Amniotic stem cell (primary cell): ENCODE measurements at regions not wholly inside any gene's neighbourhood (a gene's known extent, or its start where the extent isn't known, plus 50 kb on each side); places are given as distances from the start of the nearest gene placed in this dataset.

Experiments
- DNase-seq: peaks from one replicate; lab custom pipeline; 2025; lab: John Stamatoyannopoulos, UW

DNA sequence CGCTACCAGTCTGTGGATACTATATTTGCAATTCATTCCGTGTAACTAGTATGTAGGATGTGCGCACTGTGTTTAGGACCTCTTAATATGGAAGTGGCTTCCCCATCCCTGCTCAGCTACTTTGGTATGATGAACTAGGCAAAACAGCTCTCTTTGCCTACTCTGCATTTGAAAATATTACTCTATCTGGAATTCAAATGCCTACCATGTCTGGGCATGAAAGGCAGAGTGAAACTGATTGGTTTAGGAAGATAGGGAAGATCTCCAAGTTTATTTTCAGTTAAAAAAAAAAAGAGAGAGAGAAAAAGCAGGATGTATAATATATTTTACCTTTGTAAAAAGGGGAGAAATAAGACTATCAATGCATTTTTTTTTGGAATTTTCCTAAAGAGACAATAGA, 74.1 kb upstream of the ELL2 start:
- DNase-seq = no peak

DNA sequence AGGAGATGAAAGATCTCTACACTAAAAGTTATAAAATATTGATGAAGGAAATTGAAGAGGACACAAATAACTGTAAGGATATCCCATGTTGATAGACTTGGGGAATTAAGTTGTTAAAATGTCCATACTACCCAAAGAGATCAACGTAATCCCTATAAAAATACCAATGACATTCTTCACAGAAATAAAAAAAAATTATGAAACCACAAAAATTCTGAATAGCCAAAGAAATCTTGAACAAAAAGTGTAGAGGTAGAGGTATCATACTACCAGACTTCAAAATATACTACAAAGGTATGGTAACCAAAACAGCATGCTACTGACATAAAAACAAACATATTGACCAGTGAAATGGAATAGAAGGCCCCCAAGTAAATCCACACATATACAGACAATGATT, 71.5 kb upstream of the ELL2 start:
- no peak for DNase-seq

DNA sequence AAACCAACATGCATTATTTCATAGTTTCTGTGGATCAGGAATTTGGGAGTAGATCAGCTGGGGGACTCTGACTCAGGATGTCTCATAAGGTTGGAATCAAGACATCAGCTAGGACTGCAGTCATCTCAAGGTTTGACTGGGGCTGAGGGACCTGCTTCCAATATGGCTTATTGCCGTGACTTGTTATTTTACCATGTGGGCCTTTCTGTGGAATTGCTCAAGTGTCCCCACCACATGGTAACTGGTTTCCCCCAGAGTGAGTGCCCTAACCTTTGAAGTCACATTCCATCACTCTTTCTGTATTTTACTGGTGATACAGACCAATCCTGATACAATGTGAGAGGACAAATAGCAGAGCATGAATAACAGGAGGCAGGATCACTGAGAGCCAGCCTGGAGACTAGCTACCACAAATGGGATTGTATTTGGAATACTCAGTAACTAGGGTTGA, 70.2 kb upstream of the ELL2 start:
- peak; percentile 61 for DNase-seq

DNA sequence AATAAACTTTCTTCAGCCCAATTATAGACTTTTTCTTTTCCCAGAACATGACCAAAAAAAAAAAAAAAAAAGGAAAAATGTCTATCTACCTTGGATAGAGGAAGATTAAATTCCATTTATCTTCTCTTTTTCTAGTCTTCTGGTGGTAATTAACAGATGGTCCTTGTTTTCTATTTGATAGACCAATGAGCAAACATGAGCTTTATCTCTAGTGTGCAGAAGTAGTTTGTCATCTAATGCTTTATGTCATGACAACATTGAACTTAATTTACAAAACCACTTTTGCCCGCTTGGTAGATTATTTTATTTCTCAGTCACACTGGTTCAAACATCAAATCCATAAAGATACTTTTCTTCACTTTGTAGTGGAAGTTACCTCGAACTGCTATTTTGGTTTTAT, 69.5 kb upstream of the ELL2 start:
- no peak for DNase-seq

DNA sequence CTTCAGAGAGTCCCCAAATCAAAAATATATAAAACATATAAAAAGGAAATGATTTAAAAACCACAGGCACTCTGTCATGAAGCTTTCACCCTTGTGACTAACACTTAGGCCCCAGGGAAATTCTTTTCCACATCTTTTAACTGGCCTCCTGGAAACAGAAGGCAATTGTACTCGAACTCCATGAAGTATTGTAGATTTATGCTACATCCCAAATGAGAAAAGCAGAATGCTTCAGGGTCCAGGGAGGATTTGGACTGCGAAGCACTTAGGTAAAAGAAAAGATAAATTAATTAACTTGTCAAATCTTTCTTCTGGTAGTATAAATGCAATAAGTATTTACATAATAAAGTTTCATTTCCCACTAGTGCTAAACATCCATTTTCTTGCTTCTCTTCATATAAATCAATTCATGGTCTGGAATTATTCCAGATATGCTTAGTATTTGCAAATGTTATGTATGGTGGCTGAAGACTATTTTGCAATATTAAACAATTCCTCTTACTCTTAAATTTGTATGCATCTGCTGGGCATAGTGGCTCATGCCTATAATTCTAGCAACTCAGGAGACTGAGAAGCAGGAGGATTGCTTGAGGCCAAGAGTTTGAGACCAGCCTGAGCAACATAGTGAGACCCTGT, 64.9 kb upstream of the ELL2 start:
- peak; percentile 57 for DNase-seq

DNA sequence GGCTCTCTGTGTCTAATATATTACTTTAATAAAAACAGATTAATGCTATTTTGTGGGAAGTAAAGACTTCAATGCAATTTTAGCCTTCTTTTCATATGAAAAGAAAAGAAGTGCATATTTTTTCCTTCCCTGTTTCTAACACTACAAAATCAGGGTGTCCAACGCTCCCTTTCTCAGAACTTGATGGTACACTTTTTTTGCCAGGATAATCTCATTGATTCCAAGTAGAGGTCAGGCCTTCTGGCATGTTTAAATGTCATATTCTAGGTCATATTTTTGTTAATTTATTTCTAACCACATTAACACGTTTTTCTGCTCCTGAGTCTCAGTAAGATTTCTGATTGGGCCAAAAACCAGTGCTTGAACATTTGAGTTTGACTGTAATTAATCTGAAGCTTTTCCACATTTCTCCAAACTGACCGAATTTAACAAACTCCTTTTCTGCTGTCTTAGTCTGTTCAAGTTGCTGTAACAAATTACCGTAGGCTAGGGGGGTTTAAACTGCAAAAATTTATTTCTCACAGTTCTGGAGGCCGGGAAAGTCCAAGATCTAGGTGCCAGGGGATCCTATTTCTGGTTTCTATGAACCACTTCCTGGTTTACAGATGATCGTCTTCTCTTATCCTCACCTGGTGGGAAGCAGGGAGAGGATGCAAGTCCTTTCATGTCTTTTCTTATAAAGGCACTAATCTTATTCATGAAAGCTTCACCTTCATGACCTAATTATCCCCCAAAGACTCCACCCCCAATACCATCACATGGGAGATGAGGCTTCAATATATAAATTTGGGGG, 63.2 kb upstream of the ELL2 start:
- no peak for DNase-seq

DNA sequence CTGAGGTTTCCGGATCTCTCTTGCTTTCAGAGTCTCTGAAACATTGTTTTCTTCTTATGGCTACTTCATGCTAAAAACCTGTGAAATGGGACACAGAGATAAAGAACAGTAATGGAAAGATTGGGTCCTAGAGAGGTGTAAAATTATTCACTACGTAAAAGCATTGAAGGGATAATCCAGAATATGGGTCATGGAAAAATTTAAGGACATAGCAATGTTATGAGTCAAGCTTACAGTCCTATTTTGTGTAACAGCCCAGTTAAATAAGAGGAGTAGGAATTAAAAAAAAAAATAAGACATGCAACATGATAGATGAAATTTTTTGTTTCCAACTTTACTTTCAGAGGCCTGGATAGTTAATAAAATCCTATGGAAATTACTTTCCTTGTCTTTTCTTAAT, 61.9 kb upstream of the ELL2 start:
- no peak for DNase-seq

DNA sequence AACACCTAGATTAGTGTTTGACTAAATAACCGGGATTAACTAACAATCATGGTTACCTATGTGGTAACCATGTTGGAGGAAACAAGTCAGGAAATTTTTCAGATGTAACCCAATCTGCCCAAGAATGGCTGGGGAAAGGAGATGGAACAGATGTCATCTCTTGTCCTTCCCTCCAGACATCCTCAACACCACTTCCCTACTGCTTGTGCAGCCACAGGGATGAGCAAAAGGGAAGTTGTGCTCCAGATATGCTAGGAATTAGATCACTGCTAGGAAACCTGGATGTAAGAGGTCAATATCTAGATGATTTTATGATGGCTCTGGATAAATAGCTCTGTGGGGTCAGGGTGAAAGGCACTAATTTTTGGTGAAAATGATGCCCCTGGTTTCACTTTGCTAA, 61.3 kb upstream of the ELL2 start:
- no peak for DNase-seq

DNA sequence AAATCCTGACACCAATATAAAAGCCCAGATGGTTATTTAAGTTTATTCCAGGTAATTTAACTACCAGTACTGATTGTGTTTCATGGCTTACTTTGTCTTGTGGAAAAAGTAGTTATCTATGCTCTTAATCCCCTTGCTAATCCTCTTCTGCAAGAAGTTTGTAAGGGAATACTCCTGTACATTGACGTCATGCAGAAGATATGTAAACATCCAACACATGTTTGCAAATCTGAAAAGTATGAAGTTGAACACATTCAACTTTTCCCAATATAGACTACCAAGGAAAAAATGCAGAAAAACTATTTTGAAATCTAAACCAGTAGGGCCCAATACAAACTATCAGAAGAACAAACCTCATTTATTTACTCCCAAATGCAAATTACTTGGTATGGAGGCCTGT, 56.3 kb upstream of the ELL2 start:
- peak; percentile 40 for DNase-seq

DNA sequence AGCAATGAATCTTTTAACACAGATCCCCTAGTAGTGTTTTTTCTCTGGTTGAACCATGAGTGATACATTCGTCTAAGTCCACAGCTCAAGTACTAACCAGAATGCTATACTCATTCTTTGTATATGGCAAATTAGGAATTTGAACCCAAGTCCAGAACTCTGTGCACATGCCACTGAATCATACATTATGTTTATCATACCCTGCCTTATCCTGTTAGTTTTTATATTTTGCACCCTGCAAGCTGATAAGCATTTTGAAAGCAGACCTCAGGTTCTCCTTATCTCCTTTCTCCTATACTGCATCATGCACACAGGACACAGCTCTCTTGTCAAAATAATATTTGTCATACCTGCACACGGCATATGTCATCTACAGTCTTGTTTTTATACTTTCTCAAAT, 54.6 kb upstream of the ELL2 start:
- DNase-seq = no peak

DNA sequence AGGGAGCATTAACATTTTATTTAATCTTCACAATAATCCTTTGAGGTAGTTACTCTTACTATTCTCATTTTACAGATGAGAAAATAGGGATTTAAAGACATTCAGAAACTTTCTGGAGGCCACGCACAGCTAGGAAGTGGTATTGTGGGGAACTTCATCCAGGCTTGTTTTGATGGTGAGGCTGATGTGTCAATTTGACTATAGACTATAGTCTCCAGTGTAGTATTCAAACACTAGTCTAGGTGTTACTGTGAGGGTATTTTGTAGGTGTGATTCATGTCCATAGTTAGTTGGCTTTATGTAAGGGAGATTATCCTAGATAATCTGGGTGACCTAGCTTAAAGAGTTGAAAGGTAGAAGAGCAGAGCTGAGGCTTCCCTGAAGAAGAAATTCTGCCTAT, 54.1 kb upstream of the ELL2 start:
- no peak for DNase-seq

DNA sequence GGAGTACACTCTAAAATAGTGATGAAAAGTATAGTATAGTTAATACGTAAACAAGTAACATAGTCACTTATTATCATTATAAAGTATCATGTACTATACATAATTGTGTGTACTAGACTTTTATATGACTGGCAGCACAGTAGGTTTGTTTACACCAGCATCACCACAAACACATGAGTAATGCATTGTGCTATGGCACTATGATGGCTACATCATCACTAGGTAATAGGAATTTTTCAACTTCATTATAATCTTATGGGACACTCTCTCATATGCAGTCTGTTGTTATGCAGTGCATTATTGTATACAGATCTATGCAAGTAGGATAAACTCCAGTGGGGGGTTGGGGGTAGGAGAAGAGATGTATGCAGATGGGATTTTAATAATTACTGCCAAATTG, 52.7 kb upstream of the ELL2 start:
- DNase-seq = no peak

DNA sequence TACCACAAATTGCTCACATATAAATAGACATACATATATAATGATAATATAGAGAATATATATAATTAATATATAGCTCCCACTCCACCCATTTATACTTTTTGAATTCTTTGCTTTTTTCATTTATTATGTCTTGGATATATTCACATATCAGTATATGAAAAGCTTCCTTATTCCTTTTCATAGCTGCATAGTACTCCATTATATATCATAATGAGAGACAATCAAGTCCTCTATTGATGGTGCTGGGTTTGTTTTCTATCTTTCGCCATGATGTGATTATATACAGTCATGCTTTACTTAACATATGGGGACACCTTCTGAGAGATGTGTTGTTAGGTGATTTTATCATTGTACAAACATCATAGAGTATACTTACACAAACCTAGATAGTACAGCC, 51.6 kb upstream of the ELL2 start:
- no peak for DNase-seq

DNA sequence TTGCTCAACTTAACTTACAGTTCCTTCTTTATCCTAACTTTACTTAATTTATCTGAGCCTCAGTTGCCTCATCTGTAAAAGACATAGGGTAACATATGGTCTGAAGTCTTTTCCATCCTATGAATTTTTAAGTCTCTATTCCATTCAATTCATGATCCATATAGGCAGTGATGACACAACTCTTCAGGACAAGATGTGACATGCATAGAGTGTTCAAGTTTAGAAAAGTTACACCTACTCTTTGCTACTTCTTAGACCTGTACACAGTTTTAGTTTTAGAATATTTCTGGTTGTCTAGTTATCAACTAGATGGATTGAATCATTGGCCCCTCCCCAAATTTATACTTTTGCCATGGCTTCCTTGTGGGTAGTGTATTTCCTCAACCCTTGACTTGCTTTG, 50.7 kb upstream of the ELL2 start:
- no peak for DNase-seq
